ENCODE measurements at regions not wholly inside any gene's neighbourhood (a gene's known extent, or its start where the extent isn't known, plus 50 kb on each side); places are given as distances from the start of the nearest gene placed in this dataset.

- Histone ChIP-seq H3K23ac (ENCODE audit: low read length) (no peak overlapping the region), H3K4ac (ENCODE audit: low read depth, low read length) (no peak overlapping the region), H3K4me2 (ENCODE audit: low read length) (no peak overlapping the region), H4K8ac (ENCODE audit: low read depth, low read length) (no peak overlapping the region), H2BK15ac (replicated peaks; ENCODE audit: low read depth) (no peak overlapping the region), H3K27me3 (ENCODE audit: insufficient read depth, low read length, poor library complexity) (no peaks in the 10 kb centered on the region), H4K5ac (ENCODE audit: low read length) (no peak overlapping the region), H3K18ac (ENCODE audit: low read length) (no peak overlapping the region), H2AK5ac (ENCODE audit: low read length) (no peak overlapping the region), H3K36me3 (ENCODE audit: control insufficient read depth, insufficient read depth, low read length) (no peaks in the 10 kb centered on the region), H2BK120ac (ENCODE audit: low read depth, low read length) (no peak overlapping the region), H3K4me1 (ENCODE audit: control insufficient read depth, low read depth, low read length) (no peaks in the 10 kb centered on the region), H2BK5ac (ENCODE audit: low read length) (no peak overlapping the region), H3K79me1 (ENCODE audit: low read length) (no peaks in the 10 kb centered on the region), H3K4me3 (ENCODE audit: low read length) (no peak overlapping the region), H3K56ac (ENCODE audit: low read length) (no peak overlapping the region), H3K79me2 (ENCODE audit: control insufficient read depth, insufficient read depth, low read length) (no peaks in the 10 kb centered on the region), H3K27ac (ENCODE audit: low read depth, low read length) (no peak overlapping the region), H3K9ac (ENCODE audit: low read length) (no peak overlapping the region)
- no CpG with 5 or more reads among the region's 4 CpGs for WGBS (ENCODE audit: extremely low coverage, insufficient coverage, low lambda C conversion rate)
- DNase-seq: no peak
Measured at GRCh38 chr3:189042832-189043231, 128.9 kb upstream of the TPRG1 start.

DNA sequence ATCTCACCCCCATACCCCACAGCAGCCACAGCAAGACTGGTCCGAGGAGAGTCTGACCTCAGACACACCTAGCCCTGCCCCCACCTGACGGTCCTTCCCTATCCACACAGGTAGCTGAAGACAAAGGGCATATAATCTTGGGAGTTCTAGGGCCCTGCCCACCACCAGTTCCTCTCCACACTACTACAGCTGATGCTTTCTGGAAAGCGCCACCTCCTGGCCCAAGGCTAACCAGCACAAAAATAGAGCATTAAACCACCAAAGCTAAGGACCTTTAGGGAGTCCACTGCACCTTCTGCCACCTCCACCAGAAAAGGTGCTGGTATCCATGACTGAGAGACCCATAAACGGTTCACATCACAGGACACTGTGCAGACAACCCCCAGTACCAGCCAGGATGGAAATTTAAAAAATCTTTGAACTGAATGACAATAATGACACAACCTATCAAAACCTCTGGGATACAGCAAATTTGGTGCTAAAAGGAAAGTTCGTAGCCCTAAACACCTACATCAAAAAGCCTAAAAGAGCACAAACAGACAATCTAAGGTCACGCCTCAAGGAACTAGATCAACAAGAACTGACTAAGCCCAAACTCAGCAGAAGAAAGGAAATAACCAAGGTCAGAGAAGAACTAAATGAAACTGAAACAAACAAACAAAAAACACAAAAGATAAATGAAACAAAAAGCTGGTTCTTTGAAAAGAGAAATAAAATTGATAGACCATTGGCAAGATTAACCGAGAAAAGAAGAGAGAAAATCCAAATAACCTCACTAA, 122.1 kb upstream of the TPRG1 start:
- Histone ChIP-seq H2AK5ac (ENCODE audit: low read length) (no peak overlapping the region), H3K4me3 (ENCODE audit: low read length) (no peak overlapping the region), H3K23ac (ENCODE audit: low read length) (no peak overlapping the region), H2BK15ac (replicated peaks; ENCODE audit: low read depth) (no peak overlapping the region), H2BK120ac (ENCODE audit: low read depth, low read length) (no peak overlapping the region), H3K4me1 (ENCODE audit: control insufficient read depth, low read depth, low read length) (no peaks in the 10 kb centered on the region), H3K27me3 (ENCODE audit: insufficient read depth, low read length, poor library complexity) (no peaks in the 10 kb centered on the region), H2BK5ac (ENCODE audit: low read length) (no peak overlapping the region), H3K4me2 (ENCODE audit: low read length) (no peak overlapping the region), H3K56ac (ENCODE audit: low read length) (no peak overlapping the region), H3K9ac (ENCODE audit: low read length) (no peak overlapping the region), H3K79me2 (ENCODE audit: control insufficient read depth, insufficient read depth, low read length) (no peaks in the 10 kb centered on the region), H3K36me3 (ENCODE audit: control insufficient read depth, insufficient read depth, low read length) (no peaks in the 10 kb centered on the region), H4K8ac (ENCODE audit: low read depth, low read length) (no peak overlapping the region), H3K4ac (ENCODE audit: low read depth, low read length) (no peak overlapping the region), H4K5ac (ENCODE audit: low read length) (no peak overlapping the region), H3K27ac (ENCODE audit: low read depth, low read length) (no peak overlapping the region), H3K18ac (ENCODE audit: low read length) (no peak overlapping the region), H3K79me1 (ENCODE audit: low read length) (no peaks in the 10 kb centered on the region)
- DNase-seq: peak; percentile 38
- WGBS (ENCODE audit: extremely low coverage, insufficient coverage, low lambda C conversion rate): no CpG with 5 or more reads among the region's 7 CpGs

- Histone ChIP-seq H4K8ac (ENCODE audit: low read depth, low read length) (no peak overlapping the region), H3K18ac (ENCODE audit: low read length) (no peak overlapping the region), H2BK15ac (replicated peaks; ENCODE audit: low read depth) (no peak overlapping the region), H2BK120ac (ENCODE audit: low read depth, low read length) (no peak overlapping the region), H3K79me2 (ENCODE audit: control insufficient read depth, insufficient read depth, low read length) (no peaks in the 10 kb centered on the region), H3K23ac (ENCODE audit: low read length) (no peak overlapping the region), H4K5ac (ENCODE audit: low read length) (no peak overlapping the region), H3K79me1 (ENCODE audit: low read length) (no peaks in the 10 kb centered on the region), H3K36me3 (ENCODE audit: control insufficient read depth, insufficient read depth, low read length) (no peaks in the 10 kb centered on the region), H3K4me2 (ENCODE audit: low read length) (no peak overlapping the region), H3K9ac (ENCODE audit: low read length) (no peak overlapping the region), H3K4ac (ENCODE audit: low read depth, low read length) (no peak overlapping the region), H2BK5ac (ENCODE audit: low read length) (no peak overlapping the region), H3K56ac (ENCODE audit: low read length) (no peak overlapping the region), H2AK5ac (ENCODE audit: low read length) (no peak overlapping the region), H3K4me1 (ENCODE audit: control insufficient read depth, low read depth, low read length) (no peaks in the 10 kb centered on the region), H3K4me3 (ENCODE audit: low read length) (no peak overlapping the region), H3K27me3 (ENCODE audit: insufficient read depth, low read length, poor library complexity) (no peaks in the 10 kb centered on the region), H3K27ac (ENCODE audit: low read depth, low read length) (no peak overlapping the region)
- no peak for DNase-seq
- no CpG with 5 or more reads among the region's 5 CpGs for WGBS (ENCODE audit: extremely low coverage, insufficient coverage, low lambda C conversion rate)
Measured at GRCh38 chr3:189053322-189053721, 118.4 kb upstream of the TPRG1 start.

DNA sequence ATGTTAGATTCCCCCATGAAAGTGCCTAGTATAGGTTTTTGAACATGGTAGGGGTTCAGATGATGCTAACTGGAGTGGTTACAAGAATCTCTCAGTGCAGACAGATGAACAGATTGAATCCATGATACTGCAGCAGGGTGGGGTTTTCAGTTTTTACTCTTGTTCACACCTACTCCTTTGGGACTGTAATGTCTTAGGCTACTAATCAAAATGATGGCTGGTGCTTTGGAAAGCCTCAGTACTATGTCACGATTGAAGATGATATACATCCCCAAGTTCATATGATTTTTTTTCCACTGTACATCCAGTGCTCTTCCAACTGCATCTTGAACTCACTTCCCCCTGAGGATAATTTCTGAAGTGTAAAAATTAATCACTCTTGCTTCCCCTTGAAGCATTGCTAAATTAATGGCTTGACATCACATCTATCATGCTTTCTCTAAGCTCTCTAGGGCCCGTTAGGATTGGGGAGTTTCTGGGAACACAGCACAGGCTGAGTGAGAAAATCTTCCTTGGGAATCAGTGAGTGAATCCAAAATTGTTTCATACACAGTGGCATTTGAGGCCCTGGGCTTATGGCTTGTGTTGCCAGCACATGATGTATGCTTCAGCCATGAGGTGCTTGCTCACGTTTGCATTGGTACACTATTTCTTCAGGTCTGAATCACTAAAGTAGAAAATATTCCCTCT, 115.0 kb upstream of the TPRG1 start:
- Histone ChIP-seq H3K36me3 (ENCODE audit: control insufficient read depth, insufficient read depth, low read length) (no peaks in the 10 kb centered on the region), H3K9ac (ENCODE audit: low read length) (no peak overlapping the region), H3K4ac (ENCODE audit: low read depth, low read length) (no peak overlapping the region), H2BK5ac (ENCODE audit: low read length) (no peak overlapping the region), H4K5ac (ENCODE audit: low read length) (no peak overlapping the region), H3K18ac (ENCODE audit: low read length) (no peak overlapping the region), H3K79me2 (ENCODE audit: control insufficient read depth, insufficient read depth, low read length) (no peaks in the 10 kb centered on the region), H3K4me2 (ENCODE audit: low read length) (no peak overlapping the region), H3K4me3 (ENCODE audit: low read length) (no peak overlapping the region), H2AK5ac (ENCODE audit: low read length) (no peak overlapping the region), H3K4me1 (ENCODE audit: control insufficient read depth, low read depth, low read length) (no peaks in the 10 kb centered on the region), H4K8ac (ENCODE audit: low read depth, low read length) (no peak overlapping the region), H2BK15ac (replicated peaks; ENCODE audit: low read depth) (no peak overlapping the region), H3K27ac (ENCODE audit: low read depth, low read length) (no peak overlapping the region), H3K79me1 (ENCODE audit: low read length) (no peaks in the 10 kb centered on the region), H3K56ac (ENCODE audit: low read length) (no peak overlapping the region), H3K27me3 (ENCODE audit: insufficient read depth, low read length, poor library complexity) (no peaks in the 10 kb centered on the region), H2BK120ac (ENCODE audit: low read depth, low read length) (no peak overlapping the region), H3K23ac (ENCODE audit: low read length) (no peak overlapping the region)
- no CpG with 5 or more reads among the region's 3 CpGs for whole genome bisulfite sequencing (ENCODE audit: extremely low coverage, insufficient coverage, low lambda C conversion rate)
- DNase-seq: no peak

DNA sequence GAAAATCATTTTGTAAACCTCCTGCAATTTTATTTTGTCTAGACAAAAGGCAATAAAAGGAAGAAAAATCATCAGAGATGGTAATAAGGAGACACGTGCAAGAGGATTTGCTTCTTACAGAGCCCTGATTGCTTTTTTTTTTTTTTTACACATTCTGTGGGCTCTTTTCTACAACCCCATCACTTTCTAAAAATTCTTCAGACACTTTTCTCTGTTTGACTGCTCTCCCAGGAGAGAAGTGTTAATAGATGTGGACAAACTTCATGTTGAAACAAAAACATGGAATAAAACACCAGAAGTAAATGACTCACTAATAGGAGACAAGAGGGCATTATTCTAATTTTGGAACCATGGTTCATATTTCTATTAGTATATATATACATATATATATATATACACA, 114.4 kb upstream of the TPRG1 start:
- Histone ChIP-seq H3K4ac (ENCODE audit: low read depth, low read length) (no peak overlapping the region), H2AK5ac (ENCODE audit: low read length) (no peak overlapping the region), H3K23ac (ENCODE audit: low read length) (no peak overlapping the region), H3K27ac (ENCODE audit: low read depth, low read length) (no peak overlapping the region), H3K27me3 (ENCODE audit: insufficient read depth, low read length, poor library complexity) (no peaks in the 10 kb centered on the region), H3K56ac (ENCODE audit: low read length) (no peak overlapping the region), H3K4me3 (ENCODE audit: low read length) (no peak overlapping the region), H3K4me1 (ENCODE audit: control insufficient read depth, low read depth, low read length) (no peaks in the 10 kb centered on the region), H2BK15ac (replicated peaks; ENCODE audit: low read depth) (no peak overlapping the region), H4K5ac (ENCODE audit: low read length) (no peak overlapping the region), H3K4me2 (ENCODE audit: low read length) (no peak overlapping the region), H3K36me3 (ENCODE audit: control insufficient read depth, insufficient read depth, low read length) (no peaks in the 10 kb centered on the region), H4K8ac (ENCODE audit: low read depth, low read length) (no peak overlapping the region), H3K79me1 (ENCODE audit: low read length) (no peaks in the 10 kb centered on the region), H3K9ac (ENCODE audit: low read length) (no peak overlapping the region), H3K18ac (ENCODE audit: low read length) (no peak overlapping the region), H2BK5ac (ENCODE audit: low read length) (no peak overlapping the region), H3K79me2 (ENCODE audit: control insufficient read depth, insufficient read depth, low read length) (no peaks in the 10 kb centered on the region), H2BK120ac (ENCODE audit: low read depth, low read length) (no peak overlapping the region)
- WGBS (ENCODE audit: extremely low coverage, insufficient coverage, low lambda C conversion rate): no CpG with 5 or more reads among the region's 1 CpG
- DNase-seq: no peak
